ENCODE measurements at regions not wholly inside any gene's neighbourhood (a gene's known extent, or its start where the extent isn't known, plus 50 kb on each side); places are given as distances from the start of the nearest gene placed in this dataset.

DNA sequence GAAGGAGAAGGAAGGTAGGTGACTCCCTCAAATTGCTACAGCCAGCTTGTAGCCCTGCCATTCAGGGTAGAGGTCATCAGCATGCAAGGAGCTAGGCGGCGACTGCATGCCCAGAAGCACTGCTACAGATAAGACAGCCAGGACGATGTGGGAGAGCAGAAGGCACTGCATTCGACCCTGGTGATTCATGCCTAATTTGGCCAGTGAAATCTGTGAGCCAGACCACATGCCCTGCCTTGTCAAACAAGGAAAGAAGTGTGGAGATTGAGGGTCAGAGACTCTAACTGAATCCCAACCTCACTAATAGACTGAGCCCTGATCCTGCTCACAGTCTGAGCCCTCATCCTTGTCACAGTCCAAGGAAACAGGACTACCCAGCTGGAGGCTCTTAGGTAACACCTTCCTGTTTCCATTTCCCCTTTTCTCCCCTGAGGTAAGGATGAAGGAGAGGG lies 86.6 kb downstream of the LINGO1 start:
- Histone ChIP-seq H3K4me2 (peak overlapping the region; percentile 37), H3K27ac (peak overlapping the region in 1 of 2 experiments; percentile 24; a peak in 3 of 6 replicates), H3K4me1 (peaks cover 18% of the 10 kb centered on the region), H3K9me3 (no peaks in the 10 kb centered on the region), H3K4me3 (no peak overlapping the region)
- 3% methylated on average over 3 of the region's 4 CpGs for WGBS (ENCODE audit: missing lambda C conversion rate)
- TF ChIP-seq, protein P1, sequence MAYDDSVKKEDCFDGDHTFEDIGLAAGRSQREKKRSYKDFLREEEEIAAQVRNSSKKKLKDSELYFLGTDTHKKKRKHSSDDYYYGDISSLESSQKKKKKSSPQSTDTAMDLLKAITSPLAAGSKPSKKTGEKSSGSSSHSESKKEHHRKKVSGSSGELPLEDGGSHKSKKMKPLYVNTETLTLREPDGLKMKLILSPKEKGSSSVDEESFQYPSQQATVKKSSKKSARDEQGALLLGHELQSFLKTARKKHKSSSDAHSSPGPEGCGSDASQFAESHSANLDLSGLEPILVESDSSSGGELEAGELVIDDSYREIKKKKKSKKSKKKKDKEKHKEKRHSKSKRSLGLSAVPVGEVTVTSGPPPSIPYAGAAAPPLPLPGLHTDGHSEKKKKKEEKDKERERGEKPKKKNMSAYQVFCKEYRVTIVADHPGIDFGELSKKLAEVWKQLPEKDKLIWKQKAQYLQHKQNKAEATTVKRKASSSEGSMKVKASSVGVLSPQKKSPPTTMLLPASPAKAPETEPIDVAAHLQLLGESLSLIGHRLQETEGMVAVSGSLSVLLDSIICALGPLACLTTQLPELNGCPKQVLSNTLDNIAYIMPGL (CRISPR knock-in tag; IDR thresholded peaks at IDR 0.05; ENCODE audit: borderline replicate concordance), result no peak
- no peak for TF ChIP-seq RAD21 (conservative IDR thresholded peaks at IDR 0.05 in 1 of 2, IDR thresholded peaks at IDR 0.05 in 1 of 2)
- TF ChIP-seq, protein P2, sequence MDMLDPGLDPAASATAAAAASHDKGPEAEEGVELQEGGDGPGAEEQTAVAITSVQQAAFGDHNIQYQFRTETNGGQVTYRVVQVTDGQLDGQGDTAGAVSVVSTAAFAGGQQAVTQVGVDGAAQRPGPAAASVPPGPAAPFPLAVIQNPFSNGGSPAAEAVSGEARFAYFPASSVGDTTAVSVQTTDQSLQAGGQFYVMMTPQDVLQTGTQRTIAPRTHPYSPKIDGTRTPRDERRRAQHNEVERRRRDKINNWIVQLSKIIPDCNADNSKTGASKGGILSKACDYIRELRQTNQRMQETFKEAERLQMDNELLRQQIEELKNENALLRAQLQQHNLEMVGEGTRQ (IDR thresholded peaks at IDR 0.05), result peak; percentile 56
- ChIA-PET CTCF (interaction anchor here (1.0 to 8.0 kb wide), 11 partner anchors 12 to 522 kb away, joined by 3 to 88 read pairs (median 5); no protein-coding TSS in a partner anchor), POLR2A (no interaction called here)
- ATAC-seq, result peak; percentile 27 to 60; a peak in 4 of 6 replicates
- FAIRE-seq, result peak; percentile 36
- peak; percentile 46 to 70 for DNase-seq (ENCODE audit: low read depth in 1 of 2, low spot score in 1 of 2)

DNA sequence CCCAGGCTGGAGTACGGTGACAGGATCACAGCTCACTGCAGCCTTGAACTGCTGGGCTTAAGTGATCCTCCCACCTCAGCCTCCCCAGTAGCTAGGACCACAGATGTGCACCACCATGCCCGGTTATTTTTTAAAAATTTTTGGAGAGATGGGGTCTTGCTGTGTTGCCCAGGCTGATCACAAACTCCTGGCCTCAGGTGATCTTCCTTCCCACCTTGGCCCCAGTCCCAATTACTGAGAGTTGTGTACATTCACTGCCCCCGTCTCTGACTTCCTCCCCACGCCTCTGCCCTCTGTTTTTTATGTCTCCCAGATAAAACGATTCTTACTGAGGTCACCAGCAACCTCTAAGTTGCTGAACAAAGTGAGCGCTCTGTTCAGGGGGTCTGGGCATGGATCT lies 87.7 kb downstream of the LINGO1 start:
- Histone ChIP-seq H3K4me1 (peaks cover 18% of the 10 kb centered on the region), H3K4me2 (no peak overlapping the region), H3K27ac (no peak overlapping the region), H3K4me3 (no peak overlapping the region), H3K9me3 (no peaks in the 10 kb centered on the region)
- TF ChIP-seq CBX2 (IDR thresholded peaks at IDR 0.05; ENCODE audit: borderline replicate concordance, low read depth), result no peak
- TF ChIP-seq, protein P3, sequence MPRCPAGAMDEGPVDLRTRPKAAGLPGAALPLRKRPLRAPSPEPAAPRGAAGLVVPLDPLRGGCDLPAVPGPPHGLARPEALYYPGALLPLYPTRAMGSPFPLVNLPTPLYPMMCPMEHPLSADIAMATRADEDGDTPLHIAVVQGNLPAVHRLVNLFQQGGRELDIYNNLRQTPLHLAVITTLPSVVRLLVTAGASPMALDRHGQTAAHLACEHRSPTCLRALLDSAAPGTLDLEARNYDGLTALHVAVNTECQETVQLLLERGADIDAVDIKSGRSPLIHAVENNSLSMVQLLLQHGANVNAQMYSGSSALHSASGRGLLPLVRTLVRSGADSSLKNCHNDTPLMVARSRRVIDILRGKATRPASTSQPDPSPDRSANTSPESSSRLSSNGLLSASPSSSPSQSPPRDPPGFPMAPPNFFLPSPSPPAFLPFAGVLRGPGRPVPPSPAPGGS (IDR thresholded peaks at IDR 0.05), result no peak
- no peak for TF ChIP-seq MAFK (IDR thresholded peaks at IDR 0.05; ENCODE audit: partially characterized antibody)
- no peak for TF ChIP-seq TFCP2L1 (CRISPR knock-in tag; IDR thresholded peaks at IDR 0.05)
- TF ChIP-seq RCOR1 (IDR thresholded peaks at IDR 0.05; ENCODE audit: low read depth, low read length), result no peak
- TF ChIP-seq SMC3 (IDR thresholded peaks at IDR 0.05), result no peak
- TF ChIP-seq, protein P4, sequence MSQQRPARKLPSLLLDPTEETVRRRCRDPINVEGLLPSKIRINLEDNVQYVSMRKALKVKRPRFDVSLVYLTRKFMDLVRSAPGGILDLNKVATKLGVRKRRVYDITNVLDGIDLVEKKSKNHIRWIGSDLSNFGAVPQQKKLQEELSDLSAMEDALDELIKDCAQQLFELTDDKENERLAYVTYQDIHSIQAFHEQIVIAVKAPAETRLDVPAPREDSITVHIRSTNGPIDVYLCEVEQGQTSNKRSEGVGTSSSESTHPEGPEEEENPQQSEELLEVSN (IDR thresholded peaks at IDR 0.05; ENCODE audit: borderline replicate concordance, low read depth), result no peak
- TF ChIP-seq NFE2L2 (conservative IDR thresholded peaks at IDR 0.05; ENCODE audit: low read length), result no peak
- TF ChIP-seq, protein P5, sequence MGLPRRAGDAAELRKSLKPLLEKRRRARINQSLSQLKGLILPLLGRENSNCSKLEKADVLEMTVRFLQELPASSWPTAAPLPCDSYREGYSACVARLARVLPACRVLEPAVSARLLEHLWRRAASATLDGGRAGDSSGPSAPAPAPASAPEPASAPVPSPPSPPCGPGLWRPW (IDR thresholded peaks at IDR 0.05), result no peak
- no peak for TF ChIP-seq EHF (CRISPR knock-in tag; IDR thresholded peaks at IDR 0.05)
- TF ChIP-seq, protein P6, sequence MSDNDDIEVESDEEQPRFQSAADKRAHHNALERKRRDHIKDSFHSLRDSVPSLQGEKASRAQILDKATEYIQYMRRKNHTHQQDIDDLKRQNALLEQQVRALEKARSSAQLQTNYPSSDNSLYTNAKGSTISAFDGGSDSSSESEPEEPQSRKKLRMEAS (IDR thresholded peaks at IDR 0.05), result no peak
- TF ChIP-seq JUNB (IDR thresholded peaks at IDR 0.05), result no peak
- no peak for TF ChIP-seq POLR2A (IDR thresholded peaks at IDR 0.05; ENCODE audit: low read length)
- TF ChIP-seq KDM1A (IDR thresholded peaks at IDR 0.05; ENCODE audit: low read depth), result no peak
- no peak for TF ChIP-seq HOXA7 (CRISPR knock-in tag; IDR thresholded peaks at IDR 0.05)
- TF ChIP-seq, protein P7, sequence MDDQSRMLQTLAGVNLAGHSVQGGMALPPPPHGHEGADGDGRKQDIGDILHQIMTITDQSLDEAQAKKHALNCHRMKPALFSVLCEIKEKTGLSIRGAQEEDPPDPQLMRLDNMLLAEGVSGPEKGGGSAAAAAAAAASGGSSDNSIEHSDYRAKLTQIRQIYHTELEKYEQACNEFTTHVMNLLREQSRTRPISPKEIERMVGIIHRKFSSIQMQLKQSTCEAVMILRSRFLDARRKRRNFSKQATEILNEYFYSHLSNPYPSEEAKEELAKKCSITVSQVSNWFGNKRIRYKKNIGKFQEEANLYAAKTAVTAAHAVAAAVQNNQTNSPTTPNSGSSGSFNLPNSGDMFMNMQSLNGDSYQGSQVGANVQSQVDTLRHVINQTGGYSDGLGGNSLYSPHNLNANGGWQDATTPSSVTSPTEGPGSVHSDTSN (IDR thresholded peaks at IDR 0.05), result no peak
- no peak for TF ChIP-seq KDM5A (IDR thresholded peaks at IDR 0.05)
- FAIRE-seq, result no peak
- ChIA-PET CTCF (interaction anchor here (0.9 to 8.0 kb wide), 15 partner anchors 9 to 521 kb away, joined by 3 to 97 read pairs (median 6); no protein-coding TSS in a partner anchor), POLR2A (no interaction called here)
- DNase-seq (ENCODE audit: low read depth in 1 of 2, low spot score in 1 of 2), result no peak
- ATAC-seq, result no peak
- WGBS (ENCODE audit: missing lambda C conversion rate), result 61% methylated on average over 6 of the region's 6 CpGs
